Panc1 (cell line): ENCODE measurements at regions not wholly inside any gene's neighbourhood (a gene's known extent, or its start where the extent isn't known, plus 50 kb on each side); places are given as distances from the start of the nearest gene placed in this dataset.
"Not testable (repeated sequence)": the region's sequence is repeated elsewhere in the genome, so short reads cannot be mapped to it uniquely, and the experiment has no call there.

Experiments
- CTCF ChIP-seq: fragments of 450-650 bp; IDR thresholded peaks from 2 replicates; pipeline ENCODE4 v1.5.1; 2017; ENCODE audit warnings: mild to moderate bottlenecking
- REST ChIP-seq, 2 experiments: IDR thresholded peaks; 2 replicates each; pipeline ENCODE4 v1.6.1; 2011 to 2012; ENCODE audit warnings: low read depth in 2 of 2, control low read depth in 1 of 2, low read length in 1 of 2, mild to moderate bottlenecking in 1 of 2, moderate library complexity in 1 of 2; ENCODE audit not compliant: insufficient read depth in 1 of 2

GRCh38 chr2:51774606-51775005 is 742.7 kb upstream of the NRXN1 start:
- TF ChIP-seq CTCF; REST (IDR thresholded peaks at IDR 0.05; ENCODE audit: insufficient read depth in 1 of 2, low read depth in 2 of 2, low read length in 1 of 2): not testable (repeated sequence)
